HFF-Myc (cell line): ENCODE measurements at regions not wholly inside any gene's neighbourhood (a gene's known extent, or its start where the extent isn't known, plus 50 kb on each side); places are given as distances from the start of the nearest gene placed in this dataset.

Experiments
- DNase-seq: peaks from one replicate; pipeline ENCODE4 v3.0.0-alpha.2; 2011; ENCODE audit warnings: low read depth; ENCODE audit errors: extremely low read depth
- H3K4me3 ChIP-seq: replicated peaks from 2 replicates; pipeline ENCODE4 v1.5.1; 2011; ENCODE audit warnings: low read depth, mild to moderate bottlenecking, control low read depth, low read length
- CTCF ChIP-seq: IDR thresholded peaks from 2 replicates; pipeline ENCODE4 v1.5.1; 2012; ENCODE audit warnings: mild to moderate bottlenecking, low read depth, low read length, control low read depth; ENCODE audit errors: missing control alignments

DNA sequence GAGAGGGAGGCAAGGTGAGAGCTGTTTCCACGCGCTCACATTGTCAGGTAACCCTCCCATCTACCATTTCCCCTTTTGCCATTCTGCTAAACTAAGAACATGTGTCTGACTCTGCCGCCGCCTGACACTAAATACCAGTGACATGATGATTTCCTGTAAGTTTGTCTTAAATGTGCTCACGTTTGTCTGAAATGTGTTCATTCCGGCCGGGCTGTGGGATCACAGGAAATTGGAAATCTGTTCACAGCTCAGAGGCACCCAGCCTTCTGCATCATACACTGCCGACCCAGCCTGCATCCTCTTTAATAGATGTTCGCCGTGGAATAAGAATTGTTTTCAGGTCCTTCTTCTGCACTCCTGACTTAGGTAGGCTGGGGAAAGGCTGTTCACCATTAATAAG lies 336.2 kb upstream of the PPARGC1A start:
- no peak for TF ChIP-seq CTCF
- no peak overlapping the region for H3K4me3 ChIP-seq
- DNase-seq = peak; percentile 10

- no peak for TF ChIP-seq CTCF
- H3K4me3 ChIP-seq = no peak overlapping the region
- DNase-seq = no peak
Observed at GRCh38 chr4:24224446-24224845, 334.6 kb upstream of the PPARGC1A start.

DNA sequence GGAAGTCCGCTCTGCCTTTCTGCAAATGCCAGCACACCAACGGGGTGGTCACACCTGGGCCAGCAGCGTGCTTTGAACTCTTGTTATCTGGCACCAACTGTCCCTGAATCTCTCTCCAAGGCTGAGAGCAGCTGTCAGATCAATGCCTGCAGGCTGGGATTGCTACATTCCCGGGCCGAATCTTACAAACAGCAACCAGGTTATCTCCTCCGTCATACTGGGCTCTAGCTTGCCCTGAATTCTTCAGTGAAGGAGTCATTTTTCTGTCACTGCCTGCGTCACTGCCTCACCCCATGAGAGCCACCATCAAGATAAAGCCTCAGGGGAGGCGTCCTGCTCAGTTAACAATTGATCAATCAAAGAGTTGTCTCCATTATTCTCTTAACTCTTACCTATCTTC lies 329.4 kb upstream of the PPARGC1A start:
- TF ChIP-seq CTCF = no peak
- DNase-seq = no peak
- no peak overlapping the region for H3K4me3 ChIP-seq

DNA sequence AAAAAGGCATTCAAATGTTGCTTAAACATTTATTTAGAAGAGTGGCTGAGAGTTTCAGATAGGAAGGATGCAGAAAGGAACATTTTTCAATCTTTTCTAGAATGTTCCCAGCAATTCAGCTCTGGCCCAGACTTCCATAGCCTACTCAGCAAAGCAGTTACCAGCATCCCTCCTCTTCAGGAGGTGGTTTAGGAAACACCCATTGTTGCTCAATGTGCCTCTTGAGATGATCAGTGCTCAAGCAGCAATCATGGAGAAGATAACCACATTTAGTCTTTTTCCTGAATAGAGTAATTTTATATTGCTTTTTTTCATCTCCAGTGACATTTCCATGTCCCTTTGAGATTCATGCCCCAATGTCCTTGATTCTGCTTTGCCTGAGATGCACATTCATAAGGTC lies 328.7 kb upstream of the PPARGC1A start:
- no peak overlapping the region for H3K4me3 ChIP-seq
- TF ChIP-seq CTCF = no peak
- DNase-seq = no peak

GRCh38 chr4:24214796-24215195 lies 324.9 kb upstream of the PPARGC1A start:
- TF ChIP-seq CTCF = no peak
- no peak overlapping the region for H3K4me3 ChIP-seq
- no peak for DNase-seq

DNA sequence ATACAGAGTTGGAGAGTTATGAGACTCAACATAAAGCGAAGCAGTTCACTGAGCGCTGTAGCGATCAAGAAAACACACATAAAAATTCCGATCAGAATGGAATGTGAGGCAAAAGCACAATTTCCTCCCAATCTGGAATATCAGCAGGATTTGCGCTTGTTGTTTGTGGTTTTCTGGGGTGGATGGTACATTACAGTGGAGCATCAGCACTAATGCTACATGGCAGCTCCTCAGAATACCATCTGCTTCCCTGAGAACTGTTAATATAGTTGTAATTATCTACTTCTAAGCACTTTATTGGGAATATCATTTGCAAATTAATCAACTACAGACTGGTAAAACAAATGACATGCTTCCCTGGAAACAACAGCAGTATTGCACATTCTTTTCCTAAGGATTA lies 324.1 kb upstream of the PPARGC1A start:
- no peak for DNase-seq
- no peak overlapping the region for H3K4me3 ChIP-seq
- no peak for TF ChIP-seq CTCF

DNA sequence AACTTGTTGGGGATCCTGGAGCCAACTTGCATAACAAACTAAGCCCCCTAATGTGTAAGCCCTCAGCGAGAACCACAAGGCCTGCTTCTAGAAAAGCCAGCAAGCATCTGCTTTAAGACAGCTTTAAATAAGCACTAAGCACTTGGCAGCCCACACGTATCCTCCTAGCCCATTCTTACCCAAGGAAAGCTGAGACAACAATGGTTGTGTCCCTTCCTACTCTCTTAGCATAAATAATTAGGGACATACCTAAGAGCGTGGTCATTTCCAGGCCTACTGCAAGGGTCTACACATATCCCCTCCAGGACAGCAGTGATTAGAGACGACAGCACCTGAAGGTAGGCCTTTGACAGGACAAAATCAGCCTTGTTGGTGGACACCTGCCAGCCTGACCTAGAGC lies 322.8 kb upstream of the PPARGC1A start:
- TF ChIP-seq CTCF = no peak
- DNase-seq = no peak
- no peak overlapping the region for H3K4me3 ChIP-seq
